22Rv1 (cell line): ENCODE measurements at regions not wholly inside any gene's neighbourhood (a gene's known extent, or its start where the extent isn't known, plus 50 kb on each side); places are given as distances from the start of the nearest gene placed in this dataset.

ENCODE experiments used
- ZFX ChIP-seq: fragments of 450-650 bp; IDR thresholded peaks from 2 replicates; pipeline ENCODE4 v1.6.1; 2017; ENCODE audit warnings: antibody characterized with exemption, borderline replicate concordance
- TF ChIP-seq, protein P1 (sequence below): fragments of 450-650 bp; IDR thresholded peaks from 2 replicates; pipeline ENCODE4 v1.5.1; 2017; ENCODE audit warnings: mild to moderate bottlenecking

DNA sequence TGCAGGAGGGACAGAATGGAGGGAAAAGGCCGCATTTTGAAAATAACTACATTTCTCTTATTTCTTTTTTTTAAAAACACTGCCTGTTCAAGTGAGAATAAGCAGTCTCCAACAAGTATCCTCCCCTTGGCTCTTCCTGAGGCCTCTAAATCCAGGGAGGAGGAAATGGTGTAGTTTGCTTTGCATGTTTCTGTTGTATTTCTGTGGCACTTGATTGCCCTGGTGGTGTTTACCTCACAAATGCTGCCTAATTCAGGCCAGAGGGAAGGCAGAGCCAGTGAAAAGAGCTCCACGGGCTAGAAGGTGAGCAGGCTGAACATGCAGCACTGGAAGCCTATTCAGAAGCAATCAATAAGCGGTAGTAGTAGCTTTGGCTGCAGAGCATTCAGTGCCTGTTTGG, 149.3 kb upstream of the ATP11B start:
- TF ChIP-seq, protein P1, sequence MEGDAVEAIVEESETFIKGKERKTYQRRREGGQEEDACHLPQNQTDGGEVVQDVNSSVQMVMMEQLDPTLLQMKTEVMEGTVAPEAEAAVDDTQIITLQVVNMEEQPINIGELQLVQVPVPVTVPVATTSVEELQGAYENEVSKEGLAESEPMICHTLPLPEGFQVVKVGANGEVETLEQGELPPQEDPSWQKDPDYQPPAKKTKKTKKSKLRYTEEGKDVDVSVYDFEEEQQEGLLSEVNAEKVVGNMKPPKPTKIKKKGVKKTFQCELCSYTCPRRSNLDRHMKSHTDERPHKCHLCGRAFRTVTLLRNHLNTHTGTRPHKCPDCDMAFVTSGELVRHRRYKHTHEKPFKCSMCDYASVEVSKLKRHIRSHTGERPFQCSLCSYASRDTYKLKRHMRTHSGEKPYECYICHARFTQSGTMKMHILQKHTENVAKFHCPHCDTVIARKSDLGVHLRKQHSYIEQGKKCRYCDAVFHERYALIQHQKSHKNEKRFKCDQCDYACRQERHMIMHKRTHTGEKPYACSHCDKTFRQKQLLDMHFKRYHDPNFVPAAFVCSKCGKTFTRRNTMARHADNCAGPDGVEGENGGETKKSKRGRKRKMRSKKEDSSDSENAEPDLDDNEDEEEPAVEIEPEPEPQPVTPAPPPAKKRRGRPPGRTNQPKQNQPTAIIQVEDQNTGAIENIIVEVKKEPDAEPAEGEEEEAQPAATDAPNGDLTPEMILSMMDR: no peak
- TF ChIP-seq ZFX: no peak
